ENCODE measurements at regions not wholly inside any gene's neighbourhood (a gene's known extent, or its start where the extent isn't known, plus 50 kb on each side); places are given as distances from the start of the nearest gene placed in this dataset.

- TF ChIP-seq CTCF (IDR thresholded peaks at IDR 0.05) (no peak), TCF7L2 (IDR thresholded peaks at IDR 0.05; ENCODE audit: low read depth, low read length) (no peak), REST (IDR thresholded peaks at IDR 0.05; ENCODE audit: insufficient read depth in 1 of 2, low read depth in 2 of 2, low read length in 1 of 2) (no peak), SIN3A (IDR thresholded peaks at IDR 0.05; ENCODE audit: borderline replicate concordance, insufficient read depth, low read depth, low read length) (no peak)
These were observed 153.3 kb downstream of the PJA2 start for GRCh38 chr5:109256486-109256885.

All from Panc1 (cell line).